Erythroblast (primary cell): ENCODE measurements at regions not wholly inside any gene's neighbourhood (a gene's known extent, or its start where the extent isn't known, plus 50 kb on each side); places are given as distances from the start of the nearest gene placed in this dataset.
"Not testable (repeated sequence)": the region's sequence is repeated elsewhere in the genome, so short reads cannot be mapped to it uniquely, and the experiment has no call there.

ENCODE experiments used
- DNase-seq, 2 experiments: peaks; one replicate each; lab custom pipeline; 2025; lab: John Stamatoyannopoulos, UW
- GATA1 ChIP-seq: IDR thresholded peaks from 2 replicates; pipeline ENCODE4 v1.6.1; 2011; ENCODE audit warnings: low read depth, mild to moderate bottlenecking, control low read depth, low read length, moderate library complexity
- POLR2A ChIP-seq: IDR thresholded peaks from 2 replicates; pipeline ENCODE4 v1.6.1; 2011; ENCODE audit warnings: mild to moderate bottlenecking, low read length

GRCh38 chr1:68777851-68778250 is 281.0 kb upstream of the DEPDC1 start:
- TF ChIP-seq POLR2A (no peak), GATA1 (no peak)
- no peak for DNase-seq

DNA sequence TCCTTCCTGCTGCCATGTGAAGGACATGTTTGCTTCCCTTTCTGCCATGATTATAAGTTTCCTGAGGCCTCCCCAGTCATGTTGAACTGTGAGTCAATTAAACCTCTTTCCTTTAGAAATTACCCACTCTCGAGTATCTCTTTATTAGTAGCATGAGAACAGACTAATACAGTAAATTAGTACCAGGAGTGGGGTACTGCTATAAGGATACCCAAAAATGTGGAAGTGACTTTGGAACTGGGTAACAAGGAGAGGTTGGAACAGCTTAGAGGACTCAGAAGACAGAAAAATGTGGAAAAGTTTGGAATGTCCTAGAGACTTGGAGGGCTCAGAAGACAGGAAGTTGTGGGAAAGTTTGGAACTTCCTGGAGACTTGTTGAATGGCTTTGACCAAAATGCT is 283.0 kb upstream of the DEPDC1 start:
- not testable (repeated sequence) for DNase-seq

DNA sequence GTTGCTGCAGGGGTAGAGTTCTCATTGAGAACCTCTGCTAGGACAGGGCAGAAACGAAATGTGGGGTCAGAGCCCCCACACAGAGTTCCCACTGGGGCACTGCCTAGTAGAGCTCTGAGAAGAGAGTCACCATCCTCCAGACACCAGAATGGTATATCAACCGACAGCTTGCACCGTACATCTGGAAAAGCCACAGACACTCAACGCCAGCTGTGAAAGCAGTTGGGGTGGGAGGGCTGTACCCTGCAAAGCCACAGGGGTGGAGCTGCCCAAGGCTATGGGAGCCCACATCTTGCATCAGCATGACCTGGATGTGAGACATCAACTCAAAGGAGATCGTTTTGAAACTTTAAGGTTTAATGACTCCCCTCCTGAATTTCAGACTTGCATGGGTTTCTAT is 284.0 kb upstream of the DEPDC1 start:
- DNase-seq, result no peak
- TF ChIP-seq GATA1, result no peak
- TF ChIP-seq POLR2A, result no peak

DNA sequence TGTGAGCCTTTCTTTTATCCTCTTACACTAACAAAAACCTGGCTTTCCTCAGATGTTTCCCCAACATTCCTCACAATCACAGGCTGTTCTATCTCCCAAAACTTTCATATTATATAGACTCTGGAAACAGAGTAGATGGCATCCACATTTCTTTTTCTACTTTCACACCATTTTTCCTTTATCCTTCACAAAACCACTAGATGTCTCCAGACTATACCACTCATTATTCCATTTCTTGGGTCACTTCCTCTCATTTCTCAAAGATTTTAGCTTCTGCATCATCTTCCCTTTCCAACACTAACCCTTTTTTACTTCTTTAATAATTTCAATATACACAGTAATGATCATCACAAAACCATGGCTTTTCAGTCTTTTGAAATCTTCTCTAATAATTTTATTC is 286.0 kb upstream of the DEPDC1 start:
- TF ChIP-seq POLR2A (no peak), GATA1 (no peak)
- no peak for DNase-seq

DNA sequence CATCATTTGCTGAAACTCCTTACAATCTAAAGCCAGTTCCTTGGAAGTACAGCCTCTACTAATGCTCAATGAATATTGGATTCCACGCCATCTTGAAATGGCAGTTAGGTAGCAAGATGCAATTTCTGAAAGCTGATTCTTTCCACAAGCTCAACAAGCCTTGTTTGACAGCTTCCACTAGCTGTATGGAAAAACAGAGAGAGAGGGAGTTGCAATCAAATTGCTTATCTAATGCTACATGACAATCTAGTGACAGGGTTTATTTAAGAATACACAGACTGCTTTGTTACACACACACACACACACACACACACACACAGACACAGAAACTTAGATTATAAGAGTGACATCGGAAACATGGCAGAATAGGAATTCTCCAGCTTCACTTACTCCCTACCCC is 288.4 kb upstream of the DEPDC1 start:
- no peak for TF ChIP-seq GATA1
- TF ChIP-seq POLR2A, result no peak

GRCh38 chr1:68788762-68789161 is 291.9 kb upstream of the DEPDC1 start:
- no peak for DNase-seq
- TF ChIP-seq GATA1 (no peak), POLR2A (no peak)

More for the DNA sequence above, 288.4 kb upstream of the DEPDC1 start:
- no peak for DNase-seq

DNA sequence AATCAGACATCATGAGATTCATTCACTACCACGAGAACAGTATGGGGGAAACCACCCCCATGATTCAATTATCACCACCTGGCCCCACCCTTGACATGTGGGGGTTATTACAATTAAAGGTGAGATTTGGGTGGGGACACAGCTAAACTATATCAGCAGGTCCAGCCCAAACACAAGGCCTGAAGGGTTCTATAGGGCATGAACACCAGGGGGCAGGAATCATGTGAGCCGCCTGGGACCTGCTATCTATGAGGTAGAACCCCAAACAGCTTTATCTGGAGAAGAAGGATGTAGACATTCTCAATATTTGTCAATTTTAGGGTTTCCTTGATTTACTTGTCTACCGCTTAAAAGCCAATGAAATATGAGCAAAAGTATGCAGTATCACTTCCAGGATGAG is 294.9 kb upstream of the DEPDC1 start:
- TF ChIP-seq GATA1, result no peak
- TF ChIP-seq POLR2A, result no peak
- DNase-seq, result peak in 1 of 2 experiments; percentile 6

DNA sequence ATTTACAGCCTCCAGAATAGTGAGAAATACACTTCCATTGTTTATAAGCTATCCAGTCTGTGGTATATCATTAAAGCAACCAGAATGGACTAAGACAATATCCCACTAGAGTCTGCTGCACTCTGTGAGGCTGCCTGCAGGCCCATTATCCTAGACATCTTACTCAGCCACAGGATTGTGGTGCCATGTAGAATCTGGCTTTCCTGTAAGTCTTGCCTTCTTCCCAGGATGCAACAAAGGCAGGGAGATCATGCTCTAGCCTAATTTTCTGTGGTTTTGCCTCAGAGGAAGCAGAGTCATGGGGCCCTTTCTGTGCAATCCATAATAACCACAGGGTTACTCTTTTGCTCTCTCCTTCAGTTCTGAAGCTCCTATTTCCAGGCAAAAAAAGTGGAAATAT is 299.1 kb upstream of the DEPDC1 start:
- DNase-seq, result no peak
- TF ChIP-seq POLR2A, result no peak
- TF ChIP-seq GATA1, result no peak

DNA sequence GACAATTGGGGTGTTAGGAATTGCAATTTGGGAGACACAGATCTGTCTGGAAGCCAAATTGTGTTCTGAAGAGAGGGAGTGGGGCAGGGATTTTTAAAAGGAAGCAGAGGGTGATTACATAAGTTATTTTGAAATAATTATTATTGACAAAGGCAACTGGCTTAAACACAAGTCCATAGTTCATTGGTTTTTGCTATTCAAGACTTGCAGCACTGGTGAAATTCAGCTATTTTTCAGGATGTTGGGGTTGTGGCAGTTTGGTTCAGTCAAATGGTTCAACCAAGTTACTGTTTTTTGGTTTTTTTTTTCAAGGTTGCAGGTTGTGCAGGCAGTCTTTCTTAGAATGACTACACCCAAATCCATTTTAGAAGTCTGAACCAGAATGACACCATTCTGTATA is 300.0 kb upstream of the DEPDC1 start:
- TF ChIP-seq GATA1 (no peak), POLR2A (no peak)
- DNase-seq, result no peak

- TF ChIP-seq POLR2A, result no peak
- TF ChIP-seq GATA1, result no peak
- DNase-seq, result no peak
Observed at GRCh38 chr1:68798071-68798470, 301.2 kb upstream of the DEPDC1 start.

- DNase-seq, result no peak
- TF ChIP-seq POLR2A (no peak), GATA1 (no peak)
Observed at GRCh38 chr1:68799096-68799495, 302.2 kb upstream of the DEPDC1 start.

DNA sequence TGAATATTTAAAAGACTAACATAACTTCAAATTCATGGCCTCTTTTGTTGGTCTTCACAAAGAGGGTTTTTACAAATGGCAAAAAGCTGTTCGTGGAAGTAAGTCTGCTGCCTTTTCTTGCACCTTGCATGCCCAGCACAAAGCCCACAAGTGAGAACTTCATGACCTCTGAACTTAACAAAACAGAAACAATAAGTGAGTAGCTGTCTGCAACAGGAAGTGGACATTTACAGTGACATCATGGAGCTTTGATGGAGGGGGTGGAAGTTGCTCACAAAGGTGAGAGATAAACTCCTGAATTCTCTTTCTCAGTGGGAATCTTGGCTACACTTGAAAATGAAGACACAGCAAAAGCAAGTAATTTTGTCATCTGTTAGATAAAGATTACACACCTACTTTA is 303.3 kb upstream of the DEPDC1 start:
- no peak for DNase-seq
- TF ChIP-seq GATA1 (no peak), POLR2A (no peak)

DNA sequence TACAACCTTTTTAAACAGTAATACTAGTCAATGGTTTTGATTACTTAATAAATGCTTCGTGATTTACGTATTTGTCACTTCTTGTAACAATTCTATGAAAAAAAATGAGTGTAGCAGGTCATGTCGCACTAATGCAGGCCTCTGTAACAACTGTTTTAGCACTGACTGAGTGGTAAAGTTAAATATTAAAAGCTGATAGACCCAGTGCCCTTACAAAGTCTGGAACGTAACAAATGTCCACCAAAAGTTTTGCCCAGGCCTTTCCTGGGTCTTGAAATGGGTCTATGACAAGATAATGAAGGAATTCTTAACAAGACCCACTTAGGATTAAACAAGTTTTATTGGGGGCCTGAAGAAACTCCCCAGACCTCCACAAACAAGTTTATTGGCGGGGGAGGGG is 304.6 kb upstream of the DEPDC1 start:
- DNase-seq, result no peak
- TF ChIP-seq GATA1 (no peak), POLR2A (no peak)

DNA sequence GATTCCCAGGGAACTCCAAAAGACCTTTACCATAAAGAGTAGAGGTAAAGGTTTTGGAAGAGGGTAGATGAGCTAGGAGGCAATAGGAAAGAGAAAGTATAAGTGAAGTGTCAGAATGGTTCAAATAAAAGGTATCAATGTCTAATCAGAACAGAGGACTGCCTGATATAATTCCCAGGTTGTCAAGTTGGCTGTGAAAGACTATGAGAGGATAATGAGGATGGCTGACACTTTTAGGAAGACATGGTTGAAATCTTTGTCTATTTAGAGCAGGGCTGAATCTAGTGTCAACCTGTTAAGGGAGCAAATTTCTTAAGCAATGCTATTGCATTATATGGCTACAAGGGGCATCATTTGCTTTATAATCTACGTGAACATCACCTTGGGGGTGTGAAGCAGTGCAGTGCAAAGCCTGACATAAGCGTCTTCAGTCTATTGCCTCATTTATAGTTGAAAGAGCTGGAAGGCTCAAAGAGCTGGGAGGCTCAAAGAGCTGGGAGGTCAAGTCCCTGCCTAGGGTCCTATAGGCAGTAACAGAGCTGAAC is 308.3 kb upstream of the DEPDC1 start:
- TF ChIP-seq GATA1 (no peak), POLR2A (no peak)
- DNase-seq, result no peak

DNA sequence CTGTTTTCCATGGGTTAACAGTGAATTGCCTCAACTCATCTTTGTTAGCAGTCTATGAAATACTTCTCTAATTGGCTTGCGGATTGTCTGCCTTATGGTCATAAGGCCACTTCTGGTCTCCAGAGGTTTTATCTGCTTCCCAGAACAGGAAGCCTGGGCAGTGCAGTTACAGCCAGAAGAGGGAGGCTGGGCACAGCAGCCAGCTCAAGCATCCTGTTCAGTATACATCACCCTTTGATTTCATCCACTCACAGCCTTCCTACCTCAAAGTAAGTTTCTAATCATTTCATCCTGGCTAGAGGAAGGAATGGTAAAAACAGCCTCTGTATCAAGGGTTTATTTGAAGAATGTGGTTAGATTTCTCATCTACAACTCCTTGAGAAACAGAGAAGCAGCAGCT is 311.5 kb upstream of the DEPDC1 start:
- no peak for DNase-seq
- TF ChIP-seq GATA1 (no peak), POLR2A (no peak)
